ENCODE measurements at regions not wholly inside any gene's neighbourhood (a gene's known extent, or its start where the extent isn't known, plus 50 kb on each side); places are given as distances from the start of the nearest gene placed in this dataset.

GRCh38 chr3:175885231-175885766, 1026.2 kb downstream of the NAALADL2 start:
- Histone ChIP-seq H3K36me3 (replicated peaks) (no peaks in the 10 kb centered on the region), H3K9me3 (no peaks in the 10 kb centered on the region), H3K4me1 (no peaks in the 10 kb centered on the region), H3K4me3 (no peak overlapping the region), H3K27me3 (ENCODE audit: low read depth) (no peaks in the 10 kb centered on the region)
- no peak for DNase-seq (ENCODE audit: low spot score in 2 of 2)
- in situ Hi-C loops (cut with MboI; ENCODE audit: low sequenced_read_pairs): no loop called here

GRCh38 chr3:175879417-175879816, 1020.3 kb downstream of the NAALADL2 start:
- in situ Hi-C loops (cut with MboI; ENCODE audit: low sequenced_read_pairs): no loop called here
- no peaks in the 10 kb centered on the region for H3K27me3 ChIP-seq (ENCODE audit: low read depth)

GRCh38 chr3:175869404-175869803, 1010.3 kb downstream of the NAALADL2 start:
- H3K27me3 ChIP-seq (ENCODE audit: low read depth): no peaks in the 10 kb centered on the region
- DNase-seq (ENCODE audit: low spot score in 2 of 2): no peak
- H3K9me3 ChIP-seq: no peaks in the 10 kb centered on the region; the same call in 1 of the 2 replicates
- in situ Hi-C loops (cut with MboI; ENCODE audit: low sequenced_read_pairs): no loop called here
- no peak overlapping the region for H3K4me3 ChIP-seq
- no peaks in the 10 kb centered on the region for H3K36me3 ChIP-seq (replicated peaks)
- no peaks in the 10 kb centered on the region for H3K4me1 ChIP-seq

More at GRCh38 chr3:175879417-175879816, 1020.3 kb downstream of the NAALADL2 start:
- H3K4me3 ChIP-seq: no peak overlapping the region
- no peaks in the 10 kb centered on the region for H3K36me3 ChIP-seq (replicated peaks)
- no peak for DNase-seq (ENCODE audit: low spot score in 2 of 2)
- H3K4me1 ChIP-seq: no peaks in the 10 kb centered on the region
- no peaks in the 10 kb centered on the region for H3K9me3 ChIP-seq

- no peaks in the 10 kb centered on the region; the same call in 1 of the 2 replicates for H3K9me3 ChIP-seq
- H3K36me3 ChIP-seq (replicated peaks): no peaks in the 10 kb centered on the region
- DNase-seq (ENCODE audit: low spot score in 2 of 2): no peak
- no peak overlapping the region for H3K4me3 ChIP-seq
- no peaks in the 10 kb centered on the region for H3K4me1 ChIP-seq
- in situ Hi-C loops (cut with MboI; ENCODE audit: low sequenced_read_pairs): no loop called here
- H3K27me3 ChIP-seq (ENCODE audit: low read depth): no peaks in the 10 kb centered on the region
Measured at GRCh38 chr3:175868626-175869025, 1009.5 kb downstream of the NAALADL2 start.

GRCh38 chr3:175865724-175866123, 1006.6 kb downstream of the NAALADL2 start:
- DNase-seq (ENCODE audit: low spot score in 2 of 2): no peak
- in situ Hi-C loops (cut with MboI; ENCODE audit: low sequenced_read_pairs): no loop called here
- no peaks in the 10 kb centered on the region for H3K36me3 ChIP-seq (replicated peaks)

GRCh38 chr3:175861916-175862315, 1002.8 kb downstream of the NAALADL2 start:
- no peak for DNase-seq (ENCODE audit: low spot score in 2 of 2)
- no peaks in the 10 kb centered on the region for H3K4me1 ChIP-seq
- no peaks in the 10 kb centered on the region for H3K9me3 ChIP-seq
- in situ Hi-C loops (cut with MboI; ENCODE audit: low sequenced_read_pairs): no loop called here
- no peaks in the 10 kb centered on the region for H3K36me3 ChIP-seq (replicated peaks)
- no peaks in the 10 kb centered on the region for H3K27me3 ChIP-seq (ENCODE audit: low read depth)
- no peak overlapping the region for H3K4me3 ChIP-seq

More at GRCh38 chr3:175865724-175866123, 1006.6 kb downstream of the NAALADL2 start:
- no peaks in the 10 kb centered on the region for H3K9me3 ChIP-seq
- H3K4me1 ChIP-seq: no peaks in the 10 kb centered on the region
- no peaks in the 10 kb centered on the region for H3K27me3 ChIP-seq (ENCODE audit: low read depth)
- no peak overlapping the region for H3K4me3 ChIP-seq

All from HAP-1 (cell line).